H1 (cell line): ENCODE measurements at regions not wholly inside any gene's neighbourhood (a gene's known extent, or its start where the extent isn't known, plus 50 kb on each side); places are given as distances from the start of the nearest gene placed in this dataset.

Experiments
- CTCF ChIA-PET: fragments of 300-600 bp; sonication (Branson Sonifier 250); formaldehyde crosslinking; loops from one replicate; lab custom pipeline; 2021; ENCODE audit not compliant: partially characterized antibody; lab: Charles Lee
- POLR2A ChIA-PET: fragments of 300-600 bp; sonication (Branson Sonifier 250); formaldehyde crosslinking; loops from one replicate; lab custom pipeline; 2021; ENCODE audit warnings: inconsistent platforms; ENCODE audit not compliant: partially characterized antibody; lab: Charles Lee
- DNase-seq, 2 experiments: peaks; one replicate each; pipeline versions ENCODE4 v3.0.0 to v3.0.0-alpha.2; 2010 to 2022; ENCODE audit warnings: low spot score in 2 of 2, low read depth in 1 of 2, mixed read lengths in 1 of 2
- FAIRE-seq: peaks from 2 replicates; lab custom pipeline; 2011; peaks lifted over from hg19 to GRCh38; lab: Jason Lieb, UNC
- H2AFZ ChIP-seq: 2 replicates; pipeline ENCODE4 v1.8.1; 2012; ENCODE audit warnings: low read length, inconsistent platforms
- H2AK5ac ChIP-seq: 2 replicates; pipeline ENCODE4 v1.6.1; 2013; ENCODE audit warnings: low read depth, low read length
- H2BK120ac ChIP-seq: replicated peaks from 2 replicates; pipeline ENCODE3; 2013; ENCODE audit warnings: low read depth, low read length, inconsistent platforms
- H2BK12ac ChIP-seq: 2 replicates; pipeline ENCODE4 v1.6.1; 2013; ENCODE audit warnings: low read depth, low read length
- H2BK15ac ChIP-seq: 2 replicates; pipeline ENCODE4 v1.6.1; 2013; ENCODE audit warnings: low read length
- H2BK20ac ChIP-seq: 2 replicates; pipeline ENCODE4 v1.6.1; 2013; ENCODE audit warnings: low read length
- H2BK5ac ChIP-seq: 2 replicates; pipeline ENCODE4 v1.6.1; 2013; ENCODE audit warnings: low read depth, low read length
- H3K14ac ChIP-seq: 2 replicates; pipeline ENCODE4 v1.6.1; 2013; ENCODE audit warnings: inconsistent platforms; ENCODE audit not compliant: insufficient read length
- H3K18ac ChIP-seq: 2 replicates; pipeline ENCODE4 v1.6.1; 2013; ENCODE audit warnings: low read length; ENCODE audit errors: extremely low read depth
- H3K23ac ChIP-seq: 2 replicates; pipeline ENCODE4 v1.6.1; 2013; ENCODE audit warnings: inconsistent platforms; ENCODE audit not compliant: insufficient read length
- H3K23me2 ChIP-seq: 2 replicates; pipeline ENCODE4 v1.6.1; 2013; ENCODE audit warnings: low read depth, low read length
- H3K27ac ChIP-seq: 2 replicates; pipeline ENCODE4 v1.6.1; 2011; ENCODE audit warnings: low read depth, low read length, inconsistent platforms
- H3K27me3 ChIP-seq, 4 experiments: replicated peaks in 1 of 4; 1 replicate in 1 of 4; 2 replicates in 3 of 4; pipeline versions ENCODE4 v1.6.1 to v1.8.1; 2011 to 2013; ENCODE audit warnings: low read length in 3 of 4, mild to moderate bottlenecking in 3 of 4, inconsistent platforms in 2 of 4, mixed read lengths in 2 of 4, moderate library complexity in 1 of 4; ENCODE audit not compliant: control insufficient read depth in 3 of 4, insufficient read depth in 3 of 4; ENCODE audit errors: extremely low read depth in 1 of 4
- H3K36me3 ChIP-seq, 4 experiments: 2 replicates each; pipeline versions ENCODE4 v1.6.1 to v1.8.1; 2011 to 2013; ENCODE audit warnings: mild to moderate bottlenecking in 4 of 4, low read length in 3 of 4, moderate library complexity in 2 of 4, control low read depth in 1 of 4, inconsistent platforms in 1 of 4; ENCODE audit not compliant: insufficient read depth in 4 of 4, control insufficient read depth in 2 of 4
- H3K4ac ChIP-seq: replicated peaks from 2 replicates; pipeline ENCODE3; 2013; ENCODE audit warnings: low read length, low read depth, mixed read lengths, inconsistent platforms; ENCODE audit not compliant: insufficient read length
- H3K4me1 ChIP-seq, 4 experiments: replicated peaks in 1 of 4; 1 replicate in 1 of 4; 2 replicates in 3 of 4; pipeline versions ENCODE4 v1.6.1 to v1.8.1; 2011 to 2013; ENCODE audit warnings: low read length in 3 of 4, inconsistent platforms in 2 of 4, mixed read lengths in 1 of 4; ENCODE audit not compliant: insufficient read depth in 4 of 4, control insufficient read depth in 3 of 4
- H3K4me2 ChIP-seq, 2 experiments: 2 replicates each; pipeline versions ENCODE4 v1.6.1 to v1.8.1; 2011 to 2013; ENCODE audit warnings: low read depth in 2 of 2, low read length in 2 of 2, control low read depth in 1 of 2, inconsistent platforms in 1 of 2, mild to moderate bottlenecking in 1 of 2; ENCODE audit not compliant: insufficient read depth in 1 of 2
- H3K4me3 ChIP-seq, 4 experiments: fragments of 200-600, 300-600 bp in 1 of 4; sonication (generic), shearing (Covaris generic), sonication (Bioruptor Twin) in 1 of 4; 2 replicates each; pipeline versions ENCODE4 v1.5.1 to v1.8.1; 2011 to 2016; ENCODE audit warnings: low read length in 4 of 4, low read depth in 3 of 4, control low read depth in 2 of 4, inconsistent platforms in 2 of 4, mild to moderate bottlenecking in 2 of 4, mixed read lengths in 1 of 4, moderate library complexity in 1 of 4; ENCODE audit not compliant: insufficient read depth in 2 of 4; ENCODE audit errors: extremely low read depth in 1 of 4
- H3K56ac ChIP-seq: replicated peaks from 2 replicates; pipeline ENCODE3; 2013; ENCODE audit warnings: low read depth, mild to moderate bottlenecking, mixed read lengths, low read length, inconsistent platforms; ENCODE audit not compliant: insufficient read length
- H3K79me1 ChIP-seq: 2 replicates; pipeline ENCODE4 v1.6.1; 2013; ENCODE audit warnings: low read depth, low read length, control low read depth
- H3K79me2 ChIP-seq, 2 experiments: 2 replicates each; pipeline versions ENCODE4 v1.6.1 to v1.8.1; 2012 to 2013; ENCODE audit warnings: low read length in 2 of 2, mild to moderate bottlenecking in 2 of 2, inconsistent platforms in 1 of 2; ENCODE audit not compliant: insufficient read depth in 2 of 2, control insufficient read depth in 1 of 2
- H3K9ac ChIP-seq, 4 experiments: replicated peaks in 1 of 4; 1 replicate in 1 of 4; 2 replicates in 3 of 4; pipeline versions ENCODE4 v1.6.1 to v1.8.1; 2011 to 2013; ENCODE audit warnings: low read depth in 3 of 4, low read length in 3 of 4, control low read depth in 2 of 4, mild to moderate bottlenecking in 2 of 4, moderate library complexity in 2 of 4, inconsistent platforms in 1 of 4; ENCODE audit errors: extremely low read depth in 1 of 4
- H3K9me3 ChIP-seq, 2 experiments: 2 replicates each; pipeline versions ENCODE4 v1.6.1 to v1.8.1; 2012 to 2013; ENCODE audit warnings: mild to moderate bottlenecking in 2 of 2, moderate library complexity in 2 of 2, control low read depth in 1 of 2, inconsistent platforms in 1 of 2, low read depth in 1 of 2, low read length in 1 of 2, mixed read lengths in 1 of 2; ENCODE audit not compliant: insufficient read depth in 2 of 2
- H4K20me1 ChIP-seq, 2 experiments: replicated peaks in 1 of 2; 2 replicates each; pipeline versions ENCODE3 to v1.8.1; 2011 to 2013; ENCODE audit warnings: inconsistent platforms in 2 of 2, low read length in 2 of 2, mild to moderate bottlenecking in 1 of 2; ENCODE audit not compliant: insufficient read depth in 2 of 2, control insufficient read depth in 1 of 2
- H4K5ac ChIP-seq: 2 replicates; pipeline ENCODE4 v1.6.1; 2013; ENCODE audit warnings: low read length, low read depth, mixed read lengths, inconsistent platforms; ENCODE audit not compliant: insufficient read length
- H4K8ac ChIP-seq: 2 replicates; pipeline ENCODE4 v1.8.0; 2013; ENCODE audit warnings: mild to moderate bottlenecking, moderate library complexity, low read length, inconsistent platforms; ENCODE audit not compliant: insufficient read depth; ENCODE audit errors: extremely low read depth
- H4K91ac ChIP-seq: replicated peaks from 2 replicates; pipeline ENCODE3; 2013; ENCODE audit warnings: low read length, mixed read lengths, inconsistent platforms; ENCODE audit not compliant: insufficient read length
- BACH1 ChIP-seq: IDR thresholded peaks from 2 replicates; pipeline ENCODE4 v1.6.1; 2012; ENCODE audit warnings: low read length, improper control_type of control experiment
- CEBPB ChIP-seq: IDR thresholded peaks from 2 replicates; pipeline ENCODE4 v1.6.1; 2012; ENCODE audit warnings: low read depth, low read length
- EP300 ChIP-seq, 2 experiments: IDR thresholded peaks; 1 replicate in 1 of 2; 2 replicates in 1 of 2; pipeline ENCODE4 v1.6.1; 2011 to 2012; ENCODE audit warnings: low read depth in 2 of 2, low read length in 2 of 2, mild to moderate bottlenecking in 2 of 2, borderline replicate concordance in 1 of 2, inconsistent platforms in 1 of 2, moderate library complexity in 1 of 2
- KDM1A ChIP-seq: fragments of 200-600, 300-600 bp; sonication (generic); IDR thresholded peaks from 2 replicates; pipeline ENCODE4 v1.7.1; 2016; ENCODE audit warnings: mild to moderate bottlenecking, low read length, borderline replicate concordance
- WGBS, 2 experiments: shearing (Covaris generic) in 1 of 2; methylation state at CpG; one replicate each; pipeline versions ENCODE4 v1.1.6 to v1.1.7; 2013 to 2015; ENCODE audit warnings: low lambda C conversion rate in 2 of 2, mixed read lengths in 2 of 2, inconsistent platforms in 1 of 2, low coverage in 1 of 2, missing lambda C conversion rate in 1 of 2; ENCODE audit not compliant: insufficient replicate concordance in 2 of 2, insufficient coverage in 1 of 2, insufficient read length in 1 of 2; ENCODE audit errors: extremely low coverage in 1 of 2, missing lambda C conversion rate in 1 of 2; 5-methylcytosine and 5-hydroxymethylcytosine counted together

GRCh38 chr15:35150361-35150760 is 65.3 kb upstream of the NANOGP8 start:
- Histone ChIP-seq H3K23me2 (no peaks in the 10 kb centered on the region), H4K5ac (no peak overlapping the region), H3K23ac (no peak overlapping the region), H4K8ac (no peak overlapping the region), H3K27ac (no peak overlapping the region), H2BK5ac (no peak overlapping the region), H4K91ac (no peak overlapping the region), H3K9ac (no peak overlapping the region), H3K4me1 (no peaks in the 10 kb centered on the region), H2BK20ac (no peak overlapping the region), H3K4ac (no peak overlapping the region), H3K9me3 (no peaks in the 10 kb centered on the region), H3K79me1 (no peaks in the 10 kb centered on the region), H2BK15ac (no peak overlapping the region), H3K4me3 (no peak overlapping the region), H2AFZ (no peak overlapping the region), H2BK120ac (no peak overlapping the region), H3K79me2 (no peaks in the 10 kb centered on the region), H3K27me3 (no peaks in the 10 kb centered on the region), H2BK12ac (no peak overlapping the region), H4K20me1 (no peaks in the 10 kb centered on the region), H3K4me2 (no peak overlapping the region), H3K14ac (no peak overlapping the region), H2AK5ac (no peak overlapping the region), H3K36me3 (no peaks in the 10 kb centered on the region), H3K56ac (no peak overlapping the region), H3K18ac (no peak overlapping the region)
- WGBS, 2 experiments: 95% methylated on average over 3 of the region's 3 CpGs; no CpG with 5 or more reads in 1 of the 2 experiments
- CTCF ChIA-PET: no interaction called here
- FAIRE-seq: no peak
- no peak for DNase-seq
- POLR2A ChIA-PET: no interaction called here
- no peak for TF ChIP-seq KDM1A
- TF ChIP-seq CEBPB: no peak
- no peak for TF ChIP-seq BACH1
- TF ChIP-seq EP300 (IDR thresholded peaks at IDR 0.05; ENCODE audit: borderline replicate concordance in 1 of 2, low read depth in 2 of 2, low read length in 2 of 2): no peak
